ENCODE measurements at regions not wholly inside any gene's neighbourhood (a gene's known extent, or its start where the extent isn't known, plus 50 kb on each side); places are given as distances from the start of the nearest gene placed in this dataset.
"Not testable (repeated sequence)": the region's sequence is repeated elsewhere in the genome, so short reads cannot be mapped to it uniquely, and the experiment has no call there.

DNA sequence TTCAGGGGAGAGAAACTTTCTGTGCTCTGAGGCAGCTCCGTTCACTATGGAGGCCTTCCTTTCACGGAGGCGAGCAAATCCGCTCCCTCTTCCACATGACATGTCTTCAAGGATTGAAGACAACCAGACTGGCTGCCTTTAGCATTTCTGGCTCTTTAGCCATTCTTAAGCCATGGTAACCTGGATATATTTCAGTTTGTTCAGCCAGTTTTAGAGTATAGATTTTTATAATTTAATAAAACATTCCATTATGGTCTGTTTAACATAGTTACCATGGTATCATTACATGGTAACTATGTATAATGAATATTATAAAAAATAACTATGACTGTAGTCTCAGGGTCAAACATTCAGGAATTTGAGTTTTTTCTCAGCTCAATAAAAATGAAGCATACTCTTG is 54.2 kb upstream of the NFIA start:
- DNase-seq, result no peak

DNA sequence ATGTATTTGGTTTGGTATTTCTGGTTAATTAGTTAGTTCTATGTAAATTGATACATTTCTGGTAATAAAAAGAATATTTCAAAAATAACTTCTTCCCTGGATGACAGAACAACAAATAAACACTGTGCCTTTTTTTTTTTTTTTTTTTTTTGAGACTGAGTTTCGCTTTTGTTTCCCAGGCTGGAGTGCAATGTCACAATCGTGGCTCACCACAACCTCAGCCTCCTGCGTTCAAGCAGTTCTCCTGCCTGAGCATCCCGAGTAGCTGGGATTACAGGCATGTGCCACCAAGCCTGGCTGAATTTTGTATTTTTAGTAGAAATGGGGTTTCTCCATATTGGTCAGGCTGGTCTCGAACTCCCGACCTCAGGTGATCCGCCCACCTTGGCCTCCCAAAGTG is 64.3 kb upstream of the NFIA start:
- DNase-seq, result not testable (repeated sequence)

DNA sequence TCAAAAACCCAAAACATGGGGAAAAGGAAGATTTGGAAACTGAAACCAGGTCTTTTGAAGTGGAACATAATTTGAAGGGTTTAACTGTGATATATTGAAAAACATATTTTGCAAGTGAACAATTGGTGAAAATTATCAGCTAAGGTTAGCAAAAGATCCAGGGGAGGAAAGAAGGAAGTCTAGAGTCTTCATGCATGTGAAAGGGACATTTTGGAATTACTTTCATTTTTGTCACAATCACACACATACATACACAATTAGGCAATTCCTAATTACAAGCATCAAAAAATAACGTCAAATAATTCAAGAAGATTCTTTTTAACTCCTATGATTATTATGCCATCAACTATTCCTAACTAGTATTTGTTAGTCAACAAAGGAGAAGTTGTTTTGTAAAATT is 64.7 kb upstream of the NFIA start:
- DNase-seq, result no peak

DNA sequence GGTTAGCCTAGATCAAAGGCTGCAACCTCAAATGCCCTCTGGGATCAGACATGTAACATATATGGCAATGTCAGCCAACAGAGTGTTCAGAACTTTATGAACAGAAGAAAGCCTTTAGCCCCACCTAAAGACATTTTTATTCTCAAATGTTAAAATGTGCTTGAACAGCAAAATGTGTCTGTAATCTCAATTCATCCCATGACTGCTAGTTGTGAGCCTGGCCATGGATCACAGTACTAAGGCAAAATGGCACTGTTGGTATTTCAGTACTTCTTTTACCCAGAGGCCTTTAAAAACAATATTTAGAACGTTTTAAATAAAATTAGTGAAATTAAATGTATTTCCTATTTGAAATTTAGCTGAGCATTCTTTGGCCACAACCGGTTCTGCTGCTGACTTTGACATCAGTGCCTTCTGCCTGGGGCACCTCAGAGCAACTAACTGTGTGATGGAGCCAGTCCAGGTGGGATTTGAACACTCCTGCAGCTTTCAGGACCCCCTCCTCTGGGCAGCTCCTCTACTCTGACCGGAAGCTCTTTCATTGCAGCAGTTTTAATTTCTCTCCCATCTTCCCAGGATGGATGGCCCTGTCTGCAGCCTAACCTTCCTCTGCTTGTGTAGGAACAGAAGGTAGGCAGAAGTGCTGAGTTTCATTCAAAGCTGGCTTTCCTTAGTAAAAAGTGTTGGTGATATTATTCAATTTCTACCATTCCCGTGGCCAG is 68.3 kb upstream of the NFIA start:
- DNase-seq, result no peak

DNA sequence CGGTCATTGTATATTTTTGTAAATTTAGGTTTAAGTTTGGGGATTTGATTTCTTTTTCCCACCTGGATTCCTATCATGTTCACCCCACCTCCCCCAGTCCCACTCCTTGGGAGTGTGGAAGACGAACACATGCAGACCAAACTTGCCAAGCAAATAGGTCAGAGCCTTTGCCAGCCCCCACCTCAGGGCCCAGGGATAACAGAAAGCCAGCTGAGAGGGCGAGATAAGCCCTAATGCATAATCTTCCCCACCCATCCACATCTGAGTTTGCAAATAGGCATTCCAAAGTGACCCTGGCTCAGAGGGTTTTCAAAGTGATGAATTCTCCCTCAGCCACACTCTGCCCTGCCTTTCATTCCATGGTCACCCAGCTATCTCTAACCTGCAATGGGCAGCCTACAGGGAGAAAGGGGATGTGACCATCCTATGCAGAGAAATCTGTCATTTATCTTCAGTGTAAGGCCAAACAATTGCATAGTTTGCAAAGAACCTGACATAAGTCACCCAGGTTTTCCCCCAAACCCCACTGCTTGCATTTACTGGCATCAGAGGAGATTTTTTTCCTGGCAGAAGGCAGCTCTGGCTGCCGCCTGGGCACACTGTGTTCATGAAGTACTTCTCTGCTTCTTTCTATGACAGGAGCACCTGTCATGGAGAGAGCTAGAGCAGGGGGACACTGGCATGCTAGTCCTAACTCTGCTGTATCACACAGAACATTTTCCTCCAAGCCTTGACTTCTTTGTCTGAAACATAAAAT is 69.0 kb upstream of the NFIA start:
- DNase-seq, result no peak

DNA sequence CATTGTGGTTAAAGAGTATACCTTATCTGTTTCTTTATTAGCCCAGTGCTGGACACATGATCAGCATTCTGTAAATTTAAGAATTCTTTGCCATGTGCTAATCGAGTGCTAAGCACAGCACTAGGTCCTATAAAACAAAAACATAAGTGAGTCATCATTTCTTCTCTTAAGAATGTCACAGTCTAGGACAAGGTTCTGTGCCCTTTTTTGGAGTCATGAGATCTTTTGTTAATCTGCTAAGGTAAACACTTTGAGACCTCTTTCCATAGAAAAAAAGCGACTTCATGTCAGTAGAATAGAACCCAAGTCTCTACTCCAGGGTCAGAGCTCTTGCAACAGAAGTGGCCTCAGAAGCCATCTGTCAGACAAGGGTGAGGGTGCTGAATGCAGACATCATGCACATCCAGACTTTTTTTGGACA is 70.0 kb upstream of the NFIA start:
- DNase-seq, result no peak

DNA sequence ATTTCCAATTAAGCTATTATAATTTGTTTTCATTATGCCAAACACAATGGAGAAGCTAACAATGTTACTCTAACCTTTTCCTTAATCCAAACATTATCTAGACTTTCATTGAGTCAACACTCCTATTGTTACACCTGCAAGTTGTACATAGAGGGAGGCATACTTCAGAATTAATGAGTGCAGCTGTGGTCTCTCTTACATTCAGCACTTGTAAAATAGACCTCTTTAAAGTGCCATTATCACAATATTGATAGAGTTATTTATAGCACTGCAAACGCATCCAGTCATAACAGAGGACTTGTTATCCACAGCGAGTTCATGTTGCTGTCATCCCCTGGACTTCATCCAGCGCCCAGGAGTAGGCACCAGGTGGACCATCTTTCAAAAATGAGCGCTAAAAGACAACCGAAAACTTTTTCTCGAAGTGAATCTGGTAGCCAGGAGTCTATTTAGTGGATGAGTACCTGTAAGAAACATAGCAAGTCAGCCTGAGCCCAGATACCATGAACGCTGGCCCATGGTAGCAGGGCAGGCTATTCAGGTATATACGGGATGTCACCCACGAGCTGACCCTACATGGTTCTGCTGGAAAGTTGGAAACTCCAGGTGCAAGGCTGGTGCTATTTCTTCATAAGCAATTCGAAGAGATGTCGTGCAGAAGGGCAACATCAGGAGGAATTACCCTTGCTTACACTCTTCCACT is 70.6 kb upstream of the NFIA start:
- DNase-seq, result no peak

DNA sequence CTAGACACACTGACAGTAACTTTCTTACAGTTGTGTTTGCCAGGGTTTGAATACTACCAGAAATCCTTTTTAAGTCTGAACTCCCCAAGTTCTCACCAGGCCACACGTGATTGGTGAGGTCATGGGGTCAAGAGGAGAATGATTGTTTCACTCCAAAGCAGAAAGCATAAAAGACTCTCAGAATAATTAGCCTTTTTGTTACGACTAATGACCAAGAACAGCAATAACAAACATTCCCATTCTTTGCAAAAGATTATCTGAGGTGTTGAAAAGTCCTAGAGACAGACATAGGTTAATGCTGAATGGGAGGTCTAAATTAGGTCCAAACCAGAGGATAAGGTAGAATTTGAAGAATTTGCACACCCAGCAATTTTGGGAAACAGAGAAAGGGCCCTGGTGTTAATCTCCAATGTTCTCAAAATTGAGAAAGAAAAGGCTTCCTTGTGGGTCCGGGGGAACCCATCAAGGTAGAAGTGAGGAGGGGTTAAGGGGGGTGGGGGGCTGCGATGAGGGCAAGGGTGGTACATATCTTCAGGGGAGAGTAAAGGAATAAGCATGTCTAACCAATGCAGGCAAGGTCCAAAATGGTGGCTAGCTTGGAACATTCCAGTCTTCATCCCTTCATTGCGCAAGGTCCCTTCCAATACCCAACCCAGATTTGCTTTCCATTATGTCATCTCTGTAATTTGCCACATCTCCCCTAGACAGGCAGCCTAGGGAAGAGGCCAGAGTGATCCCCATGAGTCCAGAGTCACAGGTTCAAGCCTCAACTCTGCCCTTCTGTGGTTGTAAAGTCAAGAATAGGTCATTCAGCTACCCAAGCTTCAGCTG is 74.6 kb upstream of the NFIA start:
- no peak for DNase-seq

DNA sequence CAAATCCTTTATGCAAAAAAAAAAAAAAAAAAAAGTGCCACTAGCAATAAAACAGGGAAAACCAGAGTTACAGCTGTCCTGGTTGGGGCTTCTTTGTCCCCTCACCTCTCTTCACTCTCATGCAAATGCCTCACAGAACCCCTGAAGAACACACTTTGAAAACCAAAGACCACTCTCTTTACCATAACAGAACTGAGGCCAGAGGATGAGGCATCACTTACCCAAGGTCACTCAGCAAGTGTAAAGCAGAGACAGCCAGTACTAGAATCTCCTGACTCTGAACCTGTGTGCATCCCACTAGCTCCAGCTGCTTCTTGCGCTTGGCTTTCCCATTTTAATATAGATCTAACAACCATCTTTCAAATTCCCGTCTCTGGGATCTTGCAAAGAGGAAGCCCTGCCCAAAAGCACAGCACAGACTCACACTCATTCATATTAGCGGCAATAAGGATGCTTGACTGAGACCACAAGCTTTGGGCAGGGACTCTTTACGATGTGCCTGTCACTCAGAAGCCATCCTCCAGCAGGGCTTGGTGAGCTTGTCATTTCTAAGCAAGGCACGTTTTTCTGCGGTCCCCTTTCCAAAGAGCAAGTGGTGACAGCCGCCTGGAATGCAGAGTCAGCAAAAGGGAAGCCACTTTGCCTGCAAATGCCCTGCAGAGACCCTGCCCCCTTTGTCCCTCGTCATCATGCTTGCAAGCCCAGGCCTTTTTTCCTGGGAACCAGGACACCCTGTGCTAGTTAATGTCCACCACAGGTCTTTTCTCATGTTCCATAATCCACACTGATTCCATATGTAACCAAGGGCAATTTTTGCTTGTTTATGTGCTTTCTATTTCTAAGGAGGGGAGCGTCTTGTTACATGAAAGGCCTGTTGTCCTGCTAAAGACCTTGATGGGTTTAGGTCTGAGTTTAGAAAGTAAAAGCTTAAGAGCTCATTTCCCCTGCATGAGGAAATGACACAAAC is 76.5 kb upstream of the NFIA start:
- DNase-seq, result no peak

DNA sequence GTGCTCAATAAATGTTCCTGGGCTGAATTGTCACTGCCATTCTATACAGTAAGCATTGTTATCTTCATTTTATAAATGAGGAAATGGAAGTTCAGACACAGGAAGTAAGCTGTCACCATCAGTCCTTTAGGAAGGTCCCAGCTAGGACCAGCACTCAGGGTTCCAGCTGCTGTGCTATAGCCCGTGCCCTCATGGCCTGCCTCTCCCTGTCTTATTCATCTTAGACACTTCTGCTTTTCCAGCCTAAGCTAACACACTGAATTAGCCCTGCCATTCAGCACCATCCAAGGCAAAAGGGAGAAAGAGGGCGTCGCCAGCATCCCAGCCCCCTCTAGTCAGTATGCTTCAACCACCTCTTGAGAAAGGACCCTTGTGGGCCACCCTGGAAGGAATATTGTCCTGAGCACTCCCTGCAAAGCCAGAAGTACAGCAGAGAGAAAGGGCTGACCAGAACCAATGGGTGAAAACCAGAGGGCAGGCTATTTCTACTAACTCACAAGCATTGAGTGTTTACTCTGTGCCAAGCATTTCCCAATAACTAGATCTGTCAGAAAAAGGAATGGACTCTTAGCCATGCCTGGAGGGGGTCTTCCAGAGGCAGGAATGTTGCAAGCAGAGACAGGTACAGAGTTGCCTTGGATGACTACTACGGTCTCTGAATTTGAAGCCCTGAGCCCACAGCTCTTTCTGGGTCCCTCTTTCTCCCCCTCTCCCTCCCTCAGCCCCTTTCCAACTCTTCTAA is 77.9 kb upstream of the NFIA start:
- no peak for DNase-seq

DNA sequence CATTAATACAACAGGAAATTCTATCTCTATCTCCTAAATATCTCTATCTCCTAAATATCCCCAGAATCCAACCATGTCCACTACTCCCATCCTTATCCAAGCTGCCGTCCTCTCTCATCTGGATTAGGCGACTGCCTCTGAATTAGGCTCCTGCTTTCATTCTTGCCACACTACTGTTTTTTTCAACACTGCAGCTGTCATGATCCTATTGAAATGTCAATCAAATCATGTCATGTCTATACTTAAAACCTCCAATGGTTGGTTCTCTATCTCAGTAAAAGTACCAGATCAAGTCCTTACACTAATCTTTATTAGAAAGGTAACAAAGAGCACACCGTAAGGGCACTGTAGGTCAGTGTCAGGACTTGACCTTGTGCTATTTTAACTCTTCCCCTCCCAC is 82.0 kb upstream of the NFIA start:
- DNase-seq, result no peak

DNA sequence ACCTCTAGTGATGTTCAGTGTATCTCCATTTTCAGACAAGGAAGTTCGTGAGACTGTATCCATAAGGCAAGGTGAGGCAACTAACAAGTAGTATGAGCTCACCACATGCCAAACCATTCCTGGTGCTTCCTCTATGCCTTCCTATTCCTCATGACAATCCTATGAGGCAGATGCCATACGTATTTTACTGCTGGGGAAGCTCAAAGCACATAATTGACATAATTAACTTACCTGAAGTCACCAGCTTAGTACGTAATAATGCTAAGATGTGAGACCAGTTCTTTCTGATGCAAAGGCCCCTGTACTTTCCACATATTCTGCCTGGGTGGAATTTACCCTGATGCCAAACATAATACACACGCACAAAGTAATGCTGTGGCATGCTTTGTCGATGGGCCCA is 83.6 kb upstream of the NFIA start:
- DNase-seq, result no peak

DNA sequence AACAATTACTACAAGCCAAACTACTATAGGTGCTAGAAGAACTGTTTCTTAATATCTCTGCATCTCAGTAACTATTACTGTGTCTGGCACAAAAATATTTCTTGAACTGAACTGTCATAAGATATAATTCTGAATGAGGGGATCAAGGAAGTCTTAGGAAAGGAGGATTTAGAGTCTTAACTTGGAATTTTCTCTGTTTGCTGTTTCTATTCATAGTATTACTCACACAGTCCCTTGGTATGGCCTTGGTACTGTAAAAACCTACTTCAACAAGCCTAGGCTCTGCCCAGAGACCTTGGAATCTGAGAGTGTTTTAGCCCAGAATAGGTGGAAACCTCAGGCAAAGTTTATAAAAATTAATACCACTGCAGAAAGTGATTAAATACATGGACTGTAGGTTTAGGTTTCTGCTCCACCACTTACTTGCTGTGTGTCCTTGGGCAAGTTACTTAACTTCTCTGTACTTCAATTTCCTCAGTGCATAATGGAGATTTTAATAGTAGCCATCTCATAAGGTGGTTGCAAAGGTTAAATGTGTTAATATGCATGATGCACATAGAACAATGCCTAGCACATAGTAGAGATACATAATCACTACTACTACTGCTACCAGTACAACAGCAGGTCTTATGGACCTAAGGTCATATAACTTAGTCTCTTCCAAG is 87.4 kb upstream of the NFIA start:
- no peak for DNase-seq

DNA sequence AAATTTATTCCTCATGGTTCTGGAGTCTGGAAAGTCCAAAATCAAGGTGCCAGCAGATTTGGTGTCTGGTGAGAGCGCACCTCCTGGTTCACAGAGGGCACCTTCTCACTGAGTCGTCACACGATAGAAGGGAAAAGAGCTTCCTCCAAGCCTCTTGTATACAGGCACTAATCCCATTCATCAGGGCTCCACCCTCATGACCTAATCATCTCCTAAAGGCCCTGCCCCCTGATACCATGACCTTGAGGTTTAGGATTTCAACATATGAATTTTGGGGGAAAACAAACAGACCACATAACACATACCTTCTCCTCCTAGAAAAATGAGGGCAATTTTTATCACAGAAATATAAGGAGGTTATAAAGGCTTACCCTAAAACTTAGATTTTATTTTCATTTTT is 88.0 kb upstream of the NFIA start:
- no peak for DNase-seq

DNA sequence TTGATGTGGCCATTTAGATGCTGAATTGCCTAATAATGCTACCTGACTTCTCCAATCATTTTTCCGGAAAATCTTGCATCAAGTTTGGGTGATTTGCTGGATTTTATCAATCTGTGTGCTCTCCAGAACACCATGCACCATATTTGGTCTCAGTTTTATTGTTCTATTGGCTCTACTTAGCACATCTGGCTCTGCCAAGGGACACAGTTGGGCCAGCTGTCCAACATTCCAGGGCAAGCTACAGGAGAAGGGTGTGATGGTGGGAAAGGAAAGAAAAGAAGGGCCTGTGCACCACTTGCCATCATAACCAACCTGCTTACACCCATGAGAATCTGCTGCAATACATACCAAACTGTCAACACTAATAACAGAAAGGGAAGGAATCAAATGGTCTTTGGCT is 90.2 kb upstream of the NFIA start:
- no peak for DNase-seq

DNA sequence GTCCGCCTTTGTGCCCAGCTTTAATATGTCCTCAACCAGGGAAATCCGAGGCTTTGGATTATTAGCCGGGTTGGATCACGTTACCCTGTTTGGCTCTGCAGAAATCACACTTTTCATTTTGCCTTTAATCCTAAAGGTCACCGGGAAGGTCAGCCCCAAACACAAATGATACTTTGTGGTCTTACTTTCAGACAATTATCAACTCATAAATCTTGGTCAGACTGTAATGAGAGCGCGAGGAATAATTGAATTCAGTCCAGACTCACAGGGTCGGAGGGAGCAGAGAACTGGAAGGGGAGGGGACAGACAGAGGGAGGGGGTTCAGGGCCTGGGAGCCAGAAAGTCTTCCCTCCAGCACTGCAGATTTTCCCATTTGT is 91.7 kb upstream of the NFIA start:
- DNase-seq, result no peak

DNA sequence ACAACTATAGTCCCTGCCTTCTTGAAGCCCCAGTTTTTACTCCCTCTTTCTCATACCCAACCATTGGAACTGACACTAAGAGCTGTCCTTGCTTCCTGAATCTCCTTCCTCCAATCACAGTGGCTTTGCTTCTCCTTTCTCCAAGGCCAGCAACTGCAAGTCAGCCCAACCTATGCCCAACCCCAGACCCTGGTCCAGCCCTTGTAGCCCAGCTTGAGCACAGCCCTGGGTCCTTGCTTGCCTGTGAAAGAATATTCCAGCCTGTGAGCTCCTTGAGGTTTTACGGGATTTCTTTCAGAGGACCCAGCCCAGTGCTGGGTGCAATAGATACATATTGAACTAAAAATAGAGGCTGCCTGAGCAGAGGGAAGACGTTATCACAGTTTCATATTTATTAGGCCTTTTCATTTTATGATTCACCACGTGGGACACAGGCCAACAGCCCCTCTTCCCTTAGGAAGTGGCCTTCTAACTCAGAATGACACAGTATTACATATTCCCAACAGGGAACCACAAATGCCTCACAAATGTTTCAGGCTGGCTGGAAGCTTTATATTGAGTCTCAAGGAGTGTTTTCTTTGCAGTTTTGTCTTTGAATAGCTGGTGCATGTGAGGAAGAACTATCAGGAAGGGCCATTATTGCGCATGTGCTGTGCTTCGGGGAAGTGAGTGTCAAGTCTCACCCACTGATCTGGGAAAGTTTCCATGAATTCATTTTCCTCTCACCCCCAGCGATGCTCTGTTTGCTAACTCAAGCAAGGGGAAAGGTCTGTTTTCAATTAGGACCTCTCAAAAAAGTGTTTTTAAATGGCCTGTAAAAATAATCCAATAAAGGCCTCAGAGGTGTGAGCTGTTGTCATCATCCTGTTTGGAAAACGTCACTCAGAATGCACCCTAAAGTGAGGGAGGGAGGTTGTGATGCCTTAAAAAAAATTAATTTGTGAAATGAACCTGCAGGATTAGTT is 92.3 kb upstream of the NFIA start:
- DNase-seq, result no peak

DNA sequence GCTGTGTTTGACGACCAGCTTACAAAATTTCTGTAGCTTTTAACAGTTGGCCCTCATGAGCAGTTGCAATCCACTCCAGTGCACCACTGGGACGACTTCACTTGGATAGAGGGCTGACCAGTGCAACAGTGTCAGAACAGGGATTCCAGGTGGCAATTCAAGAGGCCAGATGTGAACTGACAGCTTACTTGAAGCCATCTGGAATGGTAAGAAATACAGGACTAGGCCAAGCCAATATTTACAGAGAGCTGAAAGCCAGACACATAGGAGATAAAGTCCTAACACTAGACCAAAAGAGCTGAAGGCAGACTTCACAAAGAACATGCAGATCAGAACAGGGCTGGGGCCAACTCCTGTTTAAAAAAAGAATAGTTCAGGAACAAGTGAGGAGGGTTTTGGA is 93.5 kb upstream of the NFIA start:
- DNase-seq, result no peak

DNA sequence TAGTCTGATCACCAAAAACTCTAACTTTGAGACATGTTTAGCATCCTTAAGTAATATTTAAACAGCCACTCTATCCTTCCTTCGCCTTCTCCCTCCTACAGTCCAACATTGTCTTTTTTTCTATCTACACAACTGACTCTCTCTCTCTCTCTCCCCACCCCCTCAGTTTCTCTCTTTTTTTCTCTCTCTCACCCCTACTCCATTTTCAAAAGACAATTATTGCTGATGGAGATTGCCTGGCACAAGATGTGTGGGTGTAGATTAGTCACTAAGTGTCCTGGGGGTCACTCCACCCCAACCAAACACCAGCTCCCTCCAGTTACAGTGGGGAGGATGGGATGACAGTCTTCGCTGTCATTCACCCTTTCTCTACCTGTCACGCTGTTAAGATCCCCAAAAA is 94.5 kb upstream of the NFIA start:
- no peak for DNase-seq

Data from stimulated activated naive CD4-positive, alpha-beta T cell treated with Interleukin-2 at 50 U/mL for 16 hours (primary cell).